ENCODE measurements at regions not wholly inside any gene's neighbourhood (a gene's known extent, or its start where the extent isn't known, plus 50 kb on each side); places are given as distances from the start of the nearest gene placed in this dataset.

DNA sequence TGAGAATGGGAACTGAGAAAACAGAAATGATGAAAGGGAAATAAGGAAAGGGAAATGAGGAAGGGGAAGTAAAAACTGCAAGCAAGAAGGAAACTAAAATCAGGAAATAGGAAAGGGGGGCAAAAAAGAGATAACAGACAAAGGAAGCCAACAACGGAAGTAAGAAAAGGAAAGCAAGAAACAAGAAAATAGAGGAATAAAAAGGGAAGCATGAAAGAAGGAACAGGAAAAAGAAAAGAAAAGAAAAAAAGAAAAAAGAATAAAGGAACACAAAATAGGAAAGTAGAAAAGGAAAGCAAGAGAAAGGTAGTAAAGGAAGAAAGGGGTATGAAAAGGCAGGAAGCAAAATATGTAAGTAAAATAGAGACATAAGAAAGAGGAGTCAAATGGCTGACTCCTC, 241.2 kb upstream of the NCKAP5 start:
- intact Hi-C loops (cut with DNase I; ENCODE audit: low total_unique reads), result no loop called here
- TF ChIP-seq POLR2A (IDR thresholded peaks at IDR 0.05), result no peak
- TF ChIP-seq, protein P1, sequence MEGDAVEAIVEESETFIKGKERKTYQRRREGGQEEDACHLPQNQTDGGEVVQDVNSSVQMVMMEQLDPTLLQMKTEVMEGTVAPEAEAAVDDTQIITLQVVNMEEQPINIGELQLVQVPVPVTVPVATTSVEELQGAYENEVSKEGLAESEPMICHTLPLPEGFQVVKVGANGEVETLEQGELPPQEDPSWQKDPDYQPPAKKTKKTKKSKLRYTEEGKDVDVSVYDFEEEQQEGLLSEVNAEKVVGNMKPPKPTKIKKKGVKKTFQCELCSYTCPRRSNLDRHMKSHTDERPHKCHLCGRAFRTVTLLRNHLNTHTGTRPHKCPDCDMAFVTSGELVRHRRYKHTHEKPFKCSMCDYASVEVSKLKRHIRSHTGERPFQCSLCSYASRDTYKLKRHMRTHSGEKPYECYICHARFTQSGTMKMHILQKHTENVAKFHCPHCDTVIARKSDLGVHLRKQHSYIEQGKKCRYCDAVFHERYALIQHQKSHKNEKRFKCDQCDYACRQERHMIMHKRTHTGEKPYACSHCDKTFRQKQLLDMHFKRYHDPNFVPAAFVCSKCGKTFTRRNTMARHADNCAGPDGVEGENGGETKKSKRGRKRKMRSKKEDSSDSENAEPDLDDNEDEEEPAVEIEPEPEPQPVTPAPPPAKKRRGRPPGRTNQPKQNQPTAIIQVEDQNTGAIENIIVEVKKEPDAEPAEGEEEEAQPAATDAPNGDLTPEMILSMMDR (IDR thresholded peaks at IDR 0.05), result no peak
- TF ChIP-seq POLR2AphosphoS5 (IDR thresholded peaks at IDR 0.05), result no peak
- Histone ChIP-seq H3K4me1 (no peaks in the 10 kb centered on the region), H3K36me3 (no peaks in the 10 kb centered on the region), H3K27me3 (no peaks in the 10 kb centered on the region), H3K27ac (no peak overlapping the region), H3K9me3 (no peaks in the 10 kb centered on the region), H3K4me3 (no peak overlapping the region)
- no peak for DNase-seq (ENCODE audit: low spot score in 2 of 2)

DNA sequence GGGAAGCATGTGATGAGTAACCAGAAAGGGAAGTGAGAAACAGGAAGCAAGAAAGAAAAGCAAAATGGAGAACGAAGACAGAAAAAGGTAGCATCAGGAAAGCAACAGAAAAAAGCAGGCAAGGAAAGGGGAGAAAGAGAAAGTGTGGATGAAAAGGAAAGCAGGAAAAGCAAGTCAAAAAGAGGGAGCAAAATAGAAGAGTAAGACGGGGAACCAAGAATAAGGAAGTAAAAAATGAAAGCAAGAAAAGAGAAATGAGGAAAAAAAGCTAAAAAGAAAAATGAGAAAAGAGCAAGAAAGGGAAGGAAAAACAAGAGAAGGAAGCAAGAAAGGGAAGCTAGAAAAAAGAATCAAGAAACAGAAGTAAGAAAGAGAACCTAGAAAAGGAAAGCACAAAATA, 242.3 kb upstream of the NCKAP5 start:
- TF ChIP-seq POLR2AphosphoS5 (IDR thresholded peaks at IDR 0.05), result no peak
- no peak for TF ChIP-seq POLR2A (IDR thresholded peaks at IDR 0.05)
- TF ChIP-seq, protein P1 (IDR thresholded peaks at IDR 0.05), result no peak
- Histone ChIP-seq H3K9me3 (no peaks in the 10 kb centered on the region), H3K27ac (no peak overlapping the region), H3K36me3 (no peaks in the 10 kb centered on the region), H3K27me3 (no peaks in the 10 kb centered on the region), H3K4me1 (no peaks in the 10 kb centered on the region), H3K4me3 (no peak overlapping the region)
- intact Hi-C loops (cut with DNase I; ENCODE audit: low total_unique reads), result no loop called here
- DNase-seq (ENCODE audit: low spot score in 2 of 2), result no peak

DNA sequence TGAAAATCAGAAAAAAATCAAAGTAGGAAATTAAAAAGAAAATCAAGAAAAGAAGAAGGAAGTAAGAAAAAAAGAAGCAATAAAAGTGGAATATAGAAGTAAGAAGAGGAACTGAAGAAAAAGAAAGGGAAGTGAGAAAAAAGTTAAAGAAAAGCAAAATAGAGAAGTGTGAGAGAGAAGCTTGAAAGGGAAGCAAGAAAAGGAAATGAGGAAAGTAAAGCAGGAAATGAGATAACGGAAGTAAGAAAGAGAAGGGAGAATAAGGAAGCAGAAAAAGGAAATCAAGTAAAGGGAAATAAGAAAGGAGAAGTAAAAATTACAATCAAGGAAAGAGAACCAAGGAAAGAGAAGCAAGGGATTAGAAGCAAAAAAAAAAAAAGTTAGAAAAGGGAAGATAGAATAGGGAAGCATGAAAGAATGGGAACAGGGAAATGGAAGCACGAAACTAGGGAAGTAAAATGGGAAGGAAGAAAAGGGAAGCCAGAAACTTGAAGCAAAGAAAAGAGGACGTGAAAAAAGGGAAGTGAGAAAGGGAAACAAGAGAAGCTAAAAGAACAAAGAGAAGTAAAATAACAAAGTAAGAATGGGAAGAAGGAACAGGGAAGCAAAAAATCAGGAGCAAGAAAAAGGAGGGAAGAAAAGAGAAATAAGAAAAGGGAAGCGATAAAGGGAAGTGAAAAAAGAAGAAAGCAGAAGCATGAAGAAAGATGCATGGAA, 243.3 kb upstream of the NCKAP5 start:
- H3K4me1 ChIP-seq, result no peaks in the 10 kb centered on the region
- H3K4me3 ChIP-seq, result no peak overlapping the region
- H3K9me3 ChIP-seq, result no peaks in the 10 kb centered on the region
- intact Hi-C loops (cut with DNase I; ENCODE audit: low total_unique reads), result no loop called here
- H3K27ac ChIP-seq, result no peak overlapping the region
- DNase-seq (ENCODE audit: low spot score in 2 of 2), result no peak
- H3K36me3 ChIP-seq, result no peaks in the 10 kb centered on the region
- TF ChIP-seq, protein P1 (IDR thresholded peaks at IDR 0.05), result no peak
- TF ChIP-seq POLR2AphosphoS5 (IDR thresholded peaks at IDR 0.05) (no peak), POLR2A (IDR thresholded peaks at IDR 0.05) (no peak)
- no peaks in the 10 kb centered on the region for H3K27me3 ChIP-seq

DNA sequence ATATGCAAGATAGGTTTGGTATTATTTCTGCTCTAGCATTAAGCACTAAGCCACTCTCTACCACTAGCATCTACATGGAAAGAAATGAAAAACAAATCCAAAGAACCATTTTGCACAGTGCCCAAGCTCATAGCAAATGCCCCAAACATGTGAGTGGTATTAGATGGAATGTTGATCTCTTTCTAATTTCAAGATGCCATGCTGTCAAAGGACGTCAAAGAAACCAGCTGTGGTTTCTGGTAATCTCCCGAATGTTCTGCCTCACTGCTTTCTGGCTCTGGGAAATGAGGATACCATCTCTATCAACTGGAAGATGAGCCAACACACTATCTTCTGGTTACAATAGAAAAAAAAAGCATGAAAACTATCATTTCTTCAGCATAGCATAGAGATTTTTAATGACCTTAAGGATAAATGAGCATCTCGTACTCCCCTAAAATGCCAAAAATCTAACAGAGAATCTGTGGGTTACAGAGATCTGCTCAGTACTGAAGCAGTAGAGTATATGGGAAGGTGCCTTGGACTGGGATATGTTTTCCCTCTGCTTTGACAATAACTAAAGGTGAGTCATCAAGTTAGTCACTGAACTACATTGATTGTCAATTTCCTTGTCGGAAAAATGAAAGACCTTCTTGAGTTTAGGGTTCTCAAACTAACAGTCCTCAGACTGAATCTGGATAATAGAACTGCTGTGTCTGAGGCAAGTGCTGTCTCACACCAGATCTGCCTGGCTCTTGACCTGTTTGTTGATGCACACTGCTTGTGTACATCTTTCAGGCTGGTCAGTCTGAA, 244.8 kb upstream of the NCKAP5 start:
- no peak for TF ChIP-seq POLR2A (IDR thresholded peaks at IDR 0.05)
- TF ChIP-seq, protein P1 (IDR thresholded peaks at IDR 0.05), result no peak
- Histone ChIP-seq H3K4me3 (no peak overlapping the region), H3K36me3 (no peaks in the 10 kb centered on the region), H3K9me3 (no peaks in the 10 kb centered on the region), H3K27ac (no peak overlapping the region), H3K4me1 (no peaks in the 10 kb centered on the region), H3K27me3 (no peaks in the 10 kb centered on the region)
- DNase-seq (ENCODE audit: low spot score in 2 of 2), result no peak
- intact Hi-C loops (cut with DNase I; ENCODE audit: low total_unique reads), result no loop called here

DNA sequence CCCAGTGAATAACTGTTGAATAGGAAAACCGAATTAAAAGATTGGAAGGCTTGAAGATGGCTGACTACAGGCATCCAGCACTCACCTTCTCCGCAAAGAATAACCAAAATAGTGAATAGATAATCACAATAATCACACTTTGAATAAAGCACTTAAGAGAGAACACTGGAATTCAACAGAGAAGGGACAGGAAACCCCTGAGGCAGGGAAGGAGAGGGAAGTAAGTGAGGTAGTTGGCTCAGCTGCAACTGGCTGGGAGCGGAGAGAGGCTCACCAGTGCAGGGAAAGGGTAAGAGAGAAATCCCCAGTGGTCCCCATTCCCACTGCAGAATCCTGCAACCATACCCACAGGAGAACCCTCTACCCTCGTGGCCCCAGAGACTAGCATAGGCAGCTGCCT, 246.6 kb upstream of the NCKAP5 start:
- Histone ChIP-seq H3K27me3 (no peaks in the 10 kb centered on the region), H3K36me3 (no peaks in the 10 kb centered on the region), H3K4me1 (no peaks in the 10 kb centered on the region), H3K27ac (no peak overlapping the region), H3K4me3 (no peak overlapping the region), H3K9me3 (no peaks in the 10 kb centered on the region)
- no peak for DNase-seq (ENCODE audit: low spot score in 2 of 2)
- intact Hi-C loops (cut with DNase I; ENCODE audit: low total_unique reads), result no loop called here
- TF ChIP-seq, protein P1 (IDR thresholded peaks at IDR 0.05), result no peak
- TF ChIP-seq POLR2A (IDR thresholded peaks at IDR 0.05) (no peak), POLR2AphosphoS5 (IDR thresholded peaks at IDR 0.05) (no peak)
